Activated T-cell treated with anti-CD3 and anti-CD28 coated beads, Interleukin-2, amount 50 U/mL, for 1 hour (primary cell): ENCODE measurements at regions not wholly inside any gene's neighbourhood (a gene's known extent, or its start where the extent isn't known, plus 50 kb on each side); places are given as distances from the start of the nearest gene placed in this dataset.
"Not testable (repeated sequence)": the region's sequence is repeated elsewhere in the genome, so short reads cannot be mapped to it uniquely, and the experiment has no call there.

Experiments used
- DNase-seq: peaks from one replicate; pipeline ENCODE4 v3.0.0-alpha.2; 2020

- not testable (repeated sequence) for DNase-seq
These were observed 815.3 kb upstream of the SLITRK1 start for GRCh38 chr13:84697591-84697990.

- DNase-seq: no peak
These were observed 804.7 kb upstream of the SLITRK1 start for GRCh38 chr13:84686973-84687372.

DNA sequence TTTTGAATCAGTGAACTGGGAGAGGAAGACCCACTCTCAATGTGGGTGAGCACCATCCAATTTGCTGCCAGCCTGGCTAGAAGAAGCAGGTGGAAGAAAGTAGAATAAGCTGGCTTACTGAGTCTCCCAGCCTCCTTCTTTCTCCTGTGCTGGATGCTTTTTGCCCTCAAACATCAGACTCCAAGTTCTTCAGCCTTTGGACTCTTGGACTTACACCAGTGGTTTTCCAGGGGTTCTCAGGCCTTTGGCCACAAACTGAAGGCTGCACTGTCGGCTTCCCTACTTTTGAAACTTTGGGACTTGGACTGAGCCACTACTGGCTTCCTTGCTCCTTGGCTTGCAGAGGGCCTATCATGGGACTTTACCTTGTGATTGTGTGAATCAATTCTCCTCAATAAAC is 804.2 kb upstream of the SLITRK1 start:
- DNase-seq: no peak

GRCh38 chr13:84684804-84685203 is 802.5 kb upstream of the SLITRK1 start:
- DNase-seq: no peak

DNA sequence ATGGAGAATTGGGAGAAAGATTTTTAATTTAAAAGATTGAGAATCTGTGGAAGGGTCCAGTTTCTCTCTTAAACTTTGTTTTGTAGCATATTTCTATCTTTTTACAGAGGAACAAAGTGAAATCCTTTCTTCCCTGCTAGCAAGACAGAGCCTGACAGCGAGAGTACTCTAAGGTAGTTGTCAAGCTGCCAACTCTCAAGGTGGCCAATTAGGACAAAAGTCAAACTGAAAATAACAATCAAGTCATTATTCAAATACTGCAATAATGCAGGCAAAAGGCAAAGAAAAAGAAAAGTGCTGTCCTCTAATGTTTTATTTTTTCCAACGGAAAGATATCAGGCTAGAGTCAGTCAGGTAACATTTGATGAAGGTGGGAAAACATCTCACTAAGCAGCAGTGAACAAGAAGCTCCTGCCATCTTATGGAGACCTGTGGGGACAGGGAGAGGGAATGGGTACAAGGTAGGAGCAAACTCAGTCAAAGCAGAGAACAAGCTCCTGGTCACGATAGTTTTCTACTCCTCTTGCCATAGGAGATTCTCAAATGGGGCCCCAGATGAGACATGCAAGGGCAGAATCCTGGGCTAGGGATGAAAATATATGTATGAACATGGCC is 801.9 kb upstream of the SLITRK1 start:
- DNase-seq: no peak

- no peak for DNase-seq
These were observed 801.2 kb upstream of the SLITRK1 start for GRCh38 chr13:84683448-84683847.

DNA sequence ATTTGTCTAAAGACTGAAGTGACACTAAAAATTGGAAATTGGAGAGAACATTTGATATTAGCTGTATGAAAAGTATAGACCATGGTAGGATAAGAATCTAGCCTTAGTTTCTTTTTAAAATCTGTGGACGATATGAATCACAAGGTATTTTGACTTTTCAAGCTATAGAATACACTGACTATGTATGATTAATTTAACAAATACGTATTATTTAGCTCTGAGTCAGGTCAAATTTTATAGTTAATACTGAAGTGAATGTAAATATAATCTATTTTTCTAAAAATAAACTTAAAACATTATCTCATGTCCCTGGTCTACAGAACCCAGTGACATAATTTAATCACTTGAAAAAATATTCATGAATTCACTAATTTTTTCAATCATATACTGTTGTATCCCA is 795.6 kb upstream of the SLITRK1 start:
- no peak for DNase-seq

- no peak for DNase-seq
These were observed 790.3 kb upstream of the SLITRK1 start for GRCh38 chr13:84672616-84673015.

DNA sequence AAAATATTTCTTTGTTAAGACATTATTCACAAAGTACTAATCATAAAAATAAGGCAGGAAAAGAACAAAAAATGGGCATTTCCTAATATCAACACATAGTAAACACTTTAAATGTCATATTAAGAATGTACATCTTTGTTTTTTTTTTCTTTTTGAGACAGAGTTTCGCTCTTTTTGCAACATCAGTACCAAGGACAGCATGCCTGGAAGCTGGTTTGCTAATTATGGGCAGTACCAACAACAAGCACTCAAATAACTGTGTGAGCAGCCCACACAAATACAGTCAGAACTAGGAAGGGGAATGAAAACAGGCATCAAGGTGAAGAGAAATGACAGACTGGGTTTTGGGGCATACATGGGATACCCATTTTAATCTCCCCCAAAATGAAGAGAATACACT is 788.0 kb upstream of the SLITRK1 start:
- DNase-seq: no peak

DNA sequence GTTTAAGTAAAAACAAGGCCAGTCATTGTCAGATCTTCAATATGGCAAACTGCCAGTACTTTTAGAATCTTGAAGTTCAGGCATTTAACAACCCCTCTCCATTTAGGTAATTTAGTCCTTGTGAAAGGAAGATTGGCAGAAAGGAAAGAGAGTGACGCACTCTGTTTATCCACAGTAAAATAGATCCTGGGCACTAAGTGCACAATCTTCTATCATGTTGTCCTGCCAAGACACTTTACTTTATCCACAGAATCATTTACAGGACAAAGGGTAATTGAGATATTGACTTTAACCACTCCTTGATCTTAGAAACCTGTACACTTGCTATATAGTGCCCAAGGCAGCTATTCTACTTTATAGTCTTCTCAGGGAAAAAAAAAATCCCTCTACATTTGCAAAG is 786.4 kb upstream of the SLITRK1 start:
- DNase-seq: no peak

- no peak for DNase-seq
These were observed 780.2 kb upstream of the SLITRK1 start for GRCh38 chr13:84662491-84662890.

- no peak for DNase-seq
These were observed 779.4 kb upstream of the SLITRK1 start for GRCh38 chr13:84661718-84662117.

- DNase-seq: no peak
These were observed 777.0 kb upstream of the SLITRK1 start for GRCh38 chr13:84659359-84659661.

- DNase-seq: no peak
These were observed 776.5 kb upstream of the SLITRK1 start for GRCh38 chr13:84658491-84659358.

GRCh38 chr13:84655677-84656076 is 773.4 kb upstream of the SLITRK1 start:
- DNase-seq: no peak

- no peak for DNase-seq
These were observed 772.5 kb upstream of the SLITRK1 start for GRCh38 chr13:84654654-84655275.

DNA sequence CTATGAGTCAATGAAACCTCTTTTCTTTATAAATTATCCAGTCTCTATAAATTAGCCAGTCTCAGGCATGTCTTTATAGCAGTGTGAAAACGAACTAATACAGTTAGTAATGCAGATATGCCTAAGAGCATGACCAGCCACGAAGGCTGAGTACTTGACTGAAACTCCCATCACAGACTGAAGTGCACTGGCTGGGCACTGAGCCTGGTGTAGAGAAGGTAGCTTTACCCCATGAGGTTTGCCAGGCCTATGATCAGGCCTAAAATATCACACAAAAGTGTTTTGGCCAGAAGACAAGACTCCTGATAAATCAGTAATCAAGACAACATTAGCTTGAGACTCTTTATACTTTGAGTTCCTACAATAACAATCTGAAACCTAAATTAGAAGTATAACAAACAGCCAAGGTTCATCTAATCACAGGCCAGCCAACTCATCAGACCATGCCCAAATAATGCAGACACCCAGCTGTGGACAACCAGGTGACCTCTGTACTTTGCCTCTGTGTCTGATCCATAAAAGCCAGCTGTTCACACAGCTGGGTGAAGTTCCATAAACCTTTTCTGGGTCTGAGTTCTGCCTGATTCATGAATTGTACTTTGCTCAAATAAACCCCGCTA is 771.8 kb upstream of the SLITRK1 start:
- DNase-seq: no peak

DNA sequence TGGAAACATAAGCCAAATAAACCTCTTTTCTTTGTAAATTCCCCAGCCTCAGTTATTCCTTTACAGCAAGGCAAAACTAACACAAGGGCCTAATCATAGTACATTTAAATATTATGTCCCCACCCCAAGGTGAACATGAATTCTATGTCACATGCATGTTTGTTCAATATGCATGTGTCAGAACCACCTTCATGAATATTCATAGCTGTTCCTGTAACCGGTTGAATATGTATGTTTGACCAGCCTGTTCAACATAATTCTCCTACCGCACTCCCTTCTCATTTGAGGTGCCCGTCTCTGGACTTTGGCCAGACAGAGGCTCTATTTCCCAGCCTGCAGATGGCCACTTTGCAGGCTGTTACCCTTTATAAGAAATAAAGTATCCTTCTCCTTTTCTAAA is 769.4 kb upstream of the SLITRK1 start:
- DNase-seq: no peak

DNA sequence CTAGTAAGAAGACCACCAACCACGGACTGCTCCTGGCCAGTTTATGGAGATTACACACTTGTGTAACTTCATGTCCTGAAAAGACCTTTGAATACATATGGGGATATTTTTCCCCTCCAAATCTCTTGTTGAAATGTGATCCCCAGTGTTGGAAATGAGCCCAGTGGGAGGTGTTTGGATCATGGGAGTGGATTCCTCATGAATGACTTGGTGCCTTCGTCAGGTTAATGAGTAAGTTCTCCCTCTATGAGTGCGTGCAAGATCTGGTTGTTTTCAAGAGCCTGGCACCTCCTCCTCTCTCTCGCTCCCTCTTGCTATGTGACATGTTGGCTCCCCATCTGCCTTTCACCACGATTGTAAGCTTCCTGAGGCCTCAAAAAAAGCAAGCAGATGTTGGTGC is 769.0 kb upstream of the SLITRK1 start:
- no peak for DNase-seq

DNA sequence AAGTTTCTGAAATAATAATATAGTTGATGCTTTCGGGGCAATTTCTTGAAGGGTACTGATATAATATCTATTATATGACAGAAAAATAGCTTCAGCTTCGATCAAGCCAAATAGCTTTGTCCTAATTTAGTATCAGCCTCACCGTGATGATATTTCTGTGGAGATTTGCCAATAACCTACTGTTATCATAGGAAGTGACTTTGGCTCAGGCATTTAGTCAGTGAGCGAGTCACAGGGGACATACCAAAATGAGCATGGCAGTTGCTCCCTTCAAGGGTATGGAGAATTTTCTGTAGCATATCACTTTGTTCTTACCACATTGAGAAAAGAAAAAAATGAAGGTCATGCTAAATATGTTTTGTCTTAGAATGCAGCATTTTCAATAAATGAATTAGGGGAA is 767.6 kb upstream of the SLITRK1 start:
- no peak for DNase-seq

DNA sequence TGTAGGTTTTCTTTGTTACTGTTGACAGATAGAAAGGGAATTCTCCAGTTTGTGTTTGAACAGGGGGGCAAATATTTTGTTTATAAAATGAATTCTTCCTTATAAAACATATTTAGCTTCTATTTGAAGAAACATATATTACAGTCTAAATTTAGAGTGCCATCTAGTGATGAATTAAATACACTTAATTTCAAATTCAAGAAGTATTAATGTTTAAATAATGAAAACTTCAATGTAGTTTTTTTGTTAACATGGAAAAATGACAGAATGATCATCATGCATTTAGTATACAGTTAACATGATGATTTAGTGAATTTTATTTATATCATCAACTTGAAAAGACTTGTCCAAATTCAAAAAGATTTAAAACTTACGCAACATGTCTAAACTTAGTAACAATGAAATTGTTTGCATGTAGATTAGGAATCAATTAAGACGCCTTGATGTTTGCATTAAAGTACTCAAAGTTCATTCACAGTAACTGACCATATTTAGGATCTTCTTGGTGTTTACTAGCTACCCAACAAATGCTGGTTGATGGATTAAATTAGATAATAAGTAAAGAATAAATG is 765.9 kb upstream of the SLITRK1 start:
- no peak for DNase-seq

DNA sequence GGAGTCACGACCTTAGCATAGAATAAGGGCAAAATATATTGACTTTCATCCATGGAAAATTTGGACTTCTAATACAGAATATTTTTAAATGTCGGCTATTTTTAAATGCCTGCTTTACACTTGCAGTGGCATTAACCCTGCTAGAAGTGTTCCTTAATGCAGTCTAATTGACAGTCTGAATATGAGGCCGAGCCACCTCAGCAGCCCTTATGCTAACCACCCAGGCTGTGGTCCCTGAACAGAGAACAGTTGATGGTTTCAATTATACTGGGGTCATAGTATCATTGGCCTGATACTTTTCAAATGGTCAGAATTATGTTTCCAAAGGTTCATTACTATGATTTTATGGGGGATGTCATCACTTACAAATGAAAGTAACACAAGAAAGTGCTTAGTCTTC is 764.7 kb upstream of the SLITRK1 start:
- no peak for DNase-seq

DNA sequence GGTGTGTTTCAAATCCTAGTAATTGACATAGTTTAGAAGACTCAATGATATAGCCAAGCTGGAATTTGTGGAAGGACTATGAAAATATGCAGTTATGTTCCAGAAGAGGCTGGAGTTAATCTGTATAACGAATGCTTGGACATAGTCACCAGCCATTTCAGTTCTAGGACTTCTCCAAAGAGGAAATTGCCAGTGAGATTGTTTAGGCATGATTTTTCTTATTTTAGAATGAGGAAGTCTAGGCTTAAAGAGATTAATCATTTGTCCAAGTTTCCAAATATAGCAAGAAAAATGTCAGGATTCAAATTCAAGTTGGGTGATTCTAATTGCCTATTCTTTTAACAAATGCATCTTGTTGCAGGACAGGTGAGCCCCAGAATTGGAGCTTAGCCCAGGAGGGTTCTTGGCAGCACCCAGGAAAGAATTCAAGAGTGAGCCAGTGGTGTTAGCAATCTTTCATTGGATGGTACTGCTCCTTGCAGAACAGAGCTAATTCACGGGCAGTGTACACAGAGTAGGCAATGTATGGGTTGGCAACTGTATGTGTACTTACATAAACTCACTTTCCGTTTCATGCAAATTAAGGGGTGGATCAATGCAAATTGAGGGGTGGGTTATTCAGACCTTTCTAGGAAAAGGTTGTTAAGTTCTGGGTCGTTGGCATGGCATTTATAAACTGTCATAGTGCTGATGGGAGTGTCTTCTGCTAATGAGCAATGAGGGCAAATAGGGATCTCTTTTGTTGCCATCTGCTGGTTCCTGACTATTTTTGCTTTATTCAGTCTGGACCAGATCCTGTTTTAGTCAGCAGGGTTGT is 763.1 kb upstream of the SLITRK1 start:
- no peak for DNase-seq
